Stimulated activated CD4-positive, alpha-beta T cell treated with anti-CD3 and anti-CD28 coated beads, Interleukin-2, amount 100 ng/mL, for 24 hours (primary cell): ENCODE measurements at regions not wholly inside any gene's neighbourhood (a gene's known extent, or its start where the extent isn't known, plus 50 kb on each side); places are given as distances from the start of the nearest gene placed in this dataset.

Source experiments
- DNase-seq, 2 donors: peaks; one replicate each; pipeline ENCODE4 v3.0.0-alpha.2; 2020

DNA sequence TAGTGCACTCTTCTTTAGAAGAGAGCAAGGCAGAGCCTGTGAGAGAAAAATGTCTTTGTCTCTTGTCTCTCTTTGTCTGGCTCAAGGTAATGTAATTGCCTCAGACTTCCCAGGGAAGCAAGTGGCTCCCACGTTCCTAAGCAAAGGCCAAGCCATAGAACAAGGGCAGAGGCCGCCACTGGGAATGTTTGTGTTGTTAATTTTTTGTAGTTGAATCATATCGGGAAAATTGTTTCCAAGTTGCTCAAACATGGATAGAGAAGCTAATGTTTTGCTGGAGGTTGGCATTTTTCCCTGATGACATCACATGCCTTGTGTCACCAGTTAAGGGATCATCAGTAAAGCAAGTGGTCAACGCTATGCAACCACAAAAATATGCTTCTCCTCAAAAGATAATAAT, 211.5 kb upstream of the FOXA2 start:
- no peak for DNase-seq

DNA sequence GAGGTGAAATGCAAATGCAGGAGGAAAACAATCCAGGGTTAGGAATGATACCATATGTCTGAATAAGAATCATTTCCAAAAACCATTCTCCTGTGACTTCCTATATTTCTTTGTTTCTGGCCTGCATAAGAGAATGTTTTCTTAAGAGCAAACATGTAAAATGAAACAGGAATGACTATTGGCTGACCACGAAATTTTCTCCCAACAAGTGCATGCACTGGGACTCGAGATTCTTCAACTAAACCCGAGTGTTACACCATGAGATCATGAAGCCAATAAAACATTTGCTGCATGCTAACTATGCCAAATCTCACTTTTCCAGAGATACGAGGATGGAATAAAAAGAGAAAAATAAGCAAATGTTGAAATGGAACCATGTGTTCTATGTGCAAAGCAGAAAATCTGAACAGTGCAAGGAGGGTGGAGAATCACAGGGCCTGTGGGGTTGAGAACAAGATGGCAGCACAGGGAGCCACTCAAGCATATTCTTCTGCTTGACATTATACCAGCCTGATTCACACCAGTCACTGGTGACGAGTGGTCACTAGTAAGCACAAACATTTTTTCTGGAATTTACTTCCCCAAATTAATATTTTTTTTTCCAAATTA, 212.2 kb upstream of the FOXA2 start:
- no peak for DNase-seq

- DNase-seq = no peak
Observed at GRCh38 chr20:22797103-22797502, 212.7 kb upstream of the FOXA2 start.

GRCh38 chr20:22799687-22800086, 215.3 kb upstream of the FOXA2 start:
- no peak for DNase-seq

- DNase-seq = no peak
Observed at GRCh38 chr20:22800129-22800528, 215.8 kb upstream of the FOXA2 start.

GRCh38 chr20:22801528-22801927, 217.2 kb upstream of the FOXA2 start:
- DNase-seq = no peak

DNA sequence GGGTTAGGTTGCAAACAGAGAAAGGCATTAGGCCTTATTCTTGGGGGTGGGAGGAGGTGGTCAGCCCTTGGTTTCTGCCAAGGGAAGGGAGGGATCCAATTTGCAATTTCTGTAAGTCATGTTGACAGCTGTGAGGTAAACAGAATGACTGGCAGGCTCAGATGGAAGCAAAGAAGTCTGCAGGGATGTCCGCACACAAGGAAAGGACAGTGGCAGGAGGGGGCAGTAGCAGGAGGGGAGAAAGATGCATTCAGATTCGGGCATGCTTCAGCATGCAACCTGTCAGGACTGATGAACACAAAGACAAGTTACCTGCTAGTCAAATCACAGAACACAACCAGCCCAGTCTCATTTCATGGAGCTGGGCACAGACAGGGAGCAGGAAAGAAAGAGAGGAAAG, 217.9 kb upstream of the FOXA2 start:
- no peak for DNase-seq

DNA sequence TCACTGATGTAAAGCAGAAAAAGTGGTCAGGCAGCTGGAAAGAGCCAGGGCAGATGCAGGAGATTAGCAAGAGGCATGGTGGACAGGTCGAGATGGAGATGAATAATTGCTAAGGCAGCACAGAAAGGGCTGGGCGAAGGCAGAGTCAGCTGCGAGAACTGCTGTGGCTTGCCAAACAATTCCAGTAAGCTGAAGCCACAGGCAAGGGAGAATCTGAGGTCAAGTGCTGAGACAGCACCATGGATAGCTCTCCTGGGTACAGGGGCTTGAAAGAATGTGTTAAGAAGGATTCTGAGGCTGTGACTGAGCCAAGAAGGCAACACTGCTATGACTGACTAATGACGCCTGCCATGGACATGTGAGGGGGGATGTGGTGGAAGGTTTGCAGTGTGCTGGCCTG, 220.8 kb upstream of the FOXA2 start:
- DNase-seq = no peak

- no peak for DNase-seq
Observed at GRCh38 chr20:22805996-22806395, 221.6 kb upstream of the FOXA2 start.

DNA sequence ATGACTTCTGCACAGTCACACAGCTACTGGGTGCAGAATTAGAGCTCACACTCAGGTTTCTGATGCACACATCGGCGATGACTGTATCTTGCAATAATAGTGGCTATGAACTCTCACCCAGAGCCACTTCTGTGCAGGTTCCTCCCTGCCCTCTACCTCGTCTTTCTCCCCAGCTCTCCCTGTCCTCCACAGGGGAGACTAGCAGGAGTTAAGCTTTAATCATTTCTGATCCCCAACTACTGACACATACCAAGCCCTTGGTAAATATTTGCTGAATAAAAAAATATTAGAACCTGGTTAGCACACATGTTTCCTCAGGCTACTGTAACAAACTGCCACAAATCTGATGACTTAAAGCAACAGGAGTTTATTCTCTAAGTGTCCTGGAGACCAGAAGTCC, 222.7 kb upstream of the FOXA2 start:
- no peak for DNase-seq

GRCh38 chr20:22807646-22808244, 223.4 kb upstream of the FOXA2 start:
- DNase-seq = no peak

DNA sequence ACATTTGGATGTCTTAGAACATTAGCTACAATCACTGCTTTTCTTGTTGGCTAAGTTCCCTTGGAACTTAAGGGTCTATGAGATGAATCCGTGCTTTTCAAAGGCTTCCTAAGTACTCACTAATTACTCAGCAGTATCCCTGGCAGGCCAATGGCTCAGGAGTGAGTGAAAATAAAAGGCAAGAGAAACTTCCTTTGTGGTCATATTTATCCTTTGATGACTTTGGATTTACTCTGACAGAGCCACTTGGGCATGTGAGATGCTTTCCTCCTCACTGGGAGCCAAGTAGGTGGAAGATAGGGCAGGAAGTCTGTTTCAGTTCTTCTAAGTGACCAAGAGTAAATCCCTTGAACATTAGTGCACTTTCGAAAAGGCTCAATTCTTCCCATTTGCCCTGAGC, 224.3 kb upstream of the FOXA2 start:
- DNase-seq = no peak

- DNase-seq = no peak
Observed at GRCh38 chr20:22810030-22810429, 225.1 kb upstream of the SSTR4 start.

DNA sequence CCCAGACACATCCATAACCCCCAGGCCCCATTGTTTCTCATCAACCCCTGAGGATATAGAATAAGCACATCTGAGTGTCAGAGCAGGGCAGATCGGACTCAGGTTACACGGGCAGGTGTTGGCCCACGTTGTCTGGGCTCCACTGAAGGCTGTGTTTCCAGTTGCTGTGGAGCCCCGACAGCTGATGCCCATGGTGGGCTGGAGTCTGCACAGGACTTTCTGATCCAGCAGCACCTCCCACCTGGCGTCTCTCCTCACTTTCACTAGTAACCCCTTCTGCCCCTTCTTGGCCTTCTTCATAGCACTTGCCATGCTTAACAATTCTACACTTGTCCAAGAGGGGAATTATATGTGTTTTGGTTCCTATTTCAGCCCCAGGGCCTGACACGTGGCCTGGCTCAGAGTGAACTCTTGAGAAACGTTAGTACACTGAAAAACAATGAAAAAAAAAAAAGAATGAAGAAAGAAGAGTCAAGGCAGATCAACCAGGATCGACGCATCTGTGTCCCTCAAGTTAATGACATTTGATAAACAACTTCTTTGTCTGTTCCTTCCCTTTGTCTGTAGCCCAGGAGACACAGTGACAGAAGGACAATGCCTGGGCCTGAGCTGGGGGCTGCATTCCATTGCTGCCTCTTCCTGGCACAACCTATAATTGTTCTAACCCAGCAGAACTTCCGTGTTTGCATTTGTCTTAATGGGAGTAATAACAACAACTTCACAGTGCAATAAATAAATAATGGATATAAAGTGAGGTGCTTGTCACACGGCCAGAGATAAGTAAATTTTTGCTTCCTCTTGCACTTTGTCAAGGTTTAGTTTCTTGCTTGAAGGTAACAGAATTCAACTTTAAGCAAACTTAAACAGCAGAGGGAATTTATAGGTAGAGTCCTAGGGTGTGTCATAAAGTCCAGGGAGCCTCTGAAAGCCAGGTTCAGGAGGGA, 224.2 kb upstream of the SSTR4 start:
- no peak for DNase-seq

GRCh38 chr20:22814471-22815205, 220.5 kb upstream of the SSTR4 start:
- DNase-seq = no peak

DNA sequence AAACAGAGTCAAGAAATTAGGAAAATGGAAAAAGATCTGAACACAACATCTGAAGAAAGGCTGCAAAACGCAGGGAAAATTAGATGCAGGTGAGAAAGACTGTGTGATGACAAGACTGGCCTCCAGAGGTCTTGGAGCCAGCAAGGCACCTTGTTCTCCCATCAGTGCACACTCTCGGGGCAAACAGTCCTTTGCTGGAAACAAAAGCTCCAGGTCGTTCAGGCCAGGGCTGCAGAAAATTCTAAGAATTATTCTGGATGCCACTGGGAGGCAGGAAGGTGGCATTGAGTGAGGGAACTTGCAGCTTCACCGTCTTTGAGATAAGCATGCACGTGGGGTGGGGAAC, 219.9 kb upstream of the SSTR4 start:
- DNase-seq = no peak

- no peak for DNase-seq
Observed at GRCh38 chr20:22815603-22816315, 219.4 kb upstream of the SSTR4 start.

- DNase-seq = no peak
Observed at GRCh38 chr20:22818636-22819035, 216.5 kb upstream of the SSTR4 start.

GRCh38 chr20:22819112-22819511, 216.0 kb upstream of the SSTR4 start:
- DNase-seq = no peak

- DNase-seq = no peak
Observed at GRCh38 chr20:22819784-22820183, 215.3 kb upstream of the SSTR4 start.

DNA sequence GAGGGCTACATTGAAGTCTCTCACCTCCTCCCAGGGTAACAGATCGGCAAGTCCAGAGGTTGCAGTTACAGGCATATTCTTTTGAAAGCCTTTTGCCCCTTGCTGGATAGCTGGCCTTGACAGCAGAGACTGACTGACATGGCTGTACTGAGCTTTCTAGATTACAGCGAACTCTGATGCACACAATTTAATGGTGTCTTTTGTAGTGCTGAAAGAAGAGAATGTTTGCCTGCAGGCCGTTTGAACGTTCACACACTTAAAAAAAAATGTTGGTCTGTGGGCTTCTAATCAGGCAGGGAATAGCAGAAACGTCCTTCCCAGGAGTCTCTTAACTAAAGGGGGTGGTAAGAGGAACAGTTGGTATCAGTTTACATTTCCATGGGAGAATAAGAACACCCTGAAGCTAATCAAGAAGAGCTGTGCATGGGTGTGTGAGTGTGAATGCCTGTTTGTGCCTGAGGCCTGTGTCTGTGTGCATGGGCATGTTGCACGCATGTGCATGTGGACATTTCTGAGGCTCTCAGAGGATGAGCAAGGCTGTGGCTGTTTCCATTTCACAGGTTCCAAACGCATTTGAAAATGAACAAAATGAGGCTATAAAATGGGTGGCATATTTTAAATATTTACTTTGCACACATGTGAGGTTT, 213.9 kb upstream of the SSTR4 start:
- no peak for DNase-seq

GRCh38 chr20:22821796-22822195, 213.3 kb upstream of the SSTR4 start:
- no peak for DNase-seq
